ENCODE measurements at regions not wholly inside any gene's neighbourhood (a gene's known extent, or its start where the extent isn't known, plus 50 kb on each side); places are given as distances from the start of the nearest gene placed in this dataset.

DNA sequence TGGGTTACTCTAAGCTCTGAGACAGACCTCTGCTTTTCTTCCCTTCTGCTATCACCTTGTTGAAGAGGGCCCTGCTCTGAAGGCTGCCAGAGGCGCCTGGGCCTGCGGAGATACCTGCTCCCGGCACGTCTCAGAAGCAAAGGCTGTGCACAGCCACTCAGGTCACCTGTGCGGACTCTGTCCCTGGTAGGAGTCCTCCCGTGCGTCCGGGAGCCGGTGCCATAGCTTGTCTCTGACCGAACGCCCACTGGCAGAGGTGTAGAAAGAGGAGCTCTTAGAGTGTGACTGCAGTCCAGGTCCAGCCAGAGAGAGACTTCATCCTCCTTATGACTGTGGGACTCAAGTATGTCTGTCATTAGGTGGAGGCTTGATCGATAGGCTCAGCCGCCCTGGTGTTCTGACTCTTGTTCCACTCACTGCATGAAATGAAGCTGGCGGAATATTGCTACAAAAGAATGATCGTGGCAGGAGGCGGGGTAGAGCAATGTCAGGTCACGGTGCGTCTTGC is 51.0 kb upstream of the UNC93A start:
- H3K4me3 ChIP-seq (replicated peaks; ENCODE audit: low read depth, low read length) = no peak overlapping the region
- TF ChIP-seq CTCF (IDR thresholded peaks at IDR 0.05; ENCODE audit: low read length, missing control alignments) = no peak
- DNase-seq (ENCODE audit: low read depth) = no peak

Measured in fibroblast of pulmonary artery (primary cell).